Stomach (tissue), 8 donors: ENCODE measurements at regions not wholly inside any gene's neighbourhood (a gene's known extent, or its start where the extent isn't known, plus 50 kb on each side); places are given as distances from the start of the nearest gene placed in this dataset.

Source experiments
- DNase-seq, 2 donors: peaks; one replicate each; pipeline versions ENCODE4 v3.0.0 to v3.0.0-alpha.2; 2013 to 2019
- H3K27ac ChIP-seq, 5 donors: fragments of 200-600 bp in 4 of 5; sonication (generic) in 4 of 5; one replicate each; pipeline ENCODE4 v1.5.1; 2013 to 2019; ENCODE audit warnings: mild to moderate bottlenecking in 1 of 5, moderate library complexity in 1 of 5
- H3K27me3 ChIP-seq, 3 donors: fragments of 200-600 bp; sonication (generic); one replicate each; pipeline ENCODE4 v1.5.1; 2017 to 2019; ENCODE audit warnings: mixed run types in 1 of 3
- H3K36me3 ChIP-seq, 4 donors: fragments of 200-600 bp; sonication (generic); 1 replicate in 3 of 4; 2 replicates in 1 of 4; pipeline ENCODE4 v1.5.1; 2016 to 2019
- H3K4me1 ChIP-seq, 4 donors: fragments of 200-600 bp; sonication (generic); one replicate each; pipeline ENCODE4 v1.5.1; 2016 to 2019
- H3K4me3 ChIP-seq, 4 donors: fragments of 200-600 bp; sonication (generic) in 3 of 4; one replicate each; pipeline ENCODE4 v1.5.1; 2016 to 2019; ENCODE audit warnings: mild to moderate bottlenecking in 1 of 4
- H3K9me3 ChIP-seq, 4 donors: fragments of 200-600 bp; sonication (generic); one replicate each; pipeline ENCODE4 v1.5.1; 2016 to 2019
- CTCF ChIP-seq, 7 experiments: fragments of 450-650 bp in 4 of 7; fragments of 200-600 bp in 3 of 7; sonication (generic) in 3 of 7; IDR thresholded peaks; one replicate each; pipeline ENCODE4 v1.5.1; 2016 to 2019; ENCODE audit warnings: antibody characterized with exemption in 7 of 7, control low read depth in 2 of 7, mild to moderate bottlenecking in 1 of 7
- EP300 ChIP-seq: sonication (generic); formaldehyde crosslinking; IDR thresholded peaks from one replicate; pipeline ENCODE4 v1.6.1; 2017; ENCODE audit warnings: antibody characterized with exemption
- POLR2A ChIP-seq, 4 donors: fragments of 450-650 bp; IDR thresholded peaks; one replicate each; pipeline ENCODE4 v1.6.1; 2016; ENCODE audit warnings: antibody characterized with exemption in 4 of 4, control low read depth in 2 of 4, mild to moderate bottlenecking in 1 of 4, moderate library complexity in 1 of 4
- POLR2AphosphoS5 ChIP-seq, 3 donors: sonication (generic); formaldehyde crosslinking; IDR thresholded peaks; one replicate each; pipeline ENCODE4 v1.6.1; 2016; ENCODE audit warnings: antibody characterized with exemption in 3 of 3
- WGBS, 5 donors: extraction: QIAGEN DNeasy Blood & Tissue Kit in 3 of 5; methylation state at CpG; one replicate each; pipeline versions ENCODE4 v1.1.5 to v1.1.7; 2013 to 2018; 5-methylcytosine and 5-hydroxymethylcytosine counted together
- intact Hi-C: fragments of 100-400 bp; cut with DNase I; formaldehyde crosslinking; loops from one replicate; pipeline ENCODE4 v1.15.1; 2023; ENCODE audit warnings: low total_unique reads
- donor health status: healthy with polysubstance abuse.
- donor health status: Bipolar disorder and iron deficiency.
- donor health status: healthy.

GRCh38 chr5:29882036-29882435 is 1311.5 kb upstream of the CDH6 start:
- TF ChIP-seq POLR2AphosphoS5 (IDR thresholded peaks at IDR 0.05) (no peak), CTCF (IDR thresholded peaks at IDR 0.05) (no peak), EP300 (no peak), POLR2A (IDR thresholded peaks at IDR 0.05) (no peak)
- Histone ChIP-seq H3K36me3 (no peaks in the 10 kb centered on the region), H3K27me3 (no peaks in the 10 kb centered on the region), H3K4me3 (no peak overlapping the region), H3K4me1 (no peaks in the 10 kb centered on the region), H3K27ac (no peak overlapping the region), H3K9me3 (peaks cover 0 to 9% (median 2%) of the 10 kb centered on the region in 4 donors)
- WGBS, 5 donors = 78 to 85% (median 82%) methylated on average over 8 of the region's 8 CpGs
- no peak for DNase-seq
- intact Hi-C loops = no loop called here

- 69 to 76% (median 74%) methylated on average over 6 of the region's 6 CpGs for WGBS, 5 donors
- TF ChIP-seq POLR2A (IDR thresholded peaks at IDR 0.05) (no peak), EP300 (no peak), POLR2AphosphoS5 (IDR thresholded peaks at IDR 0.05) (no peak), CTCF (IDR thresholded peaks at IDR 0.05) (no peak)
- peaks cover 0 to 9% (median 2%) of the 10 kb centered on the region in 4 donors for H3K9me3 ChIP-seq
- no peak for DNase-seq
- H3K4me1 ChIP-seq = no peaks in the 10 kb centered on the region
- H3K36me3 ChIP-seq = no peaks in the 10 kb centered on the region
- H3K27ac ChIP-seq = no peak overlapping the region
- no peaks in the 10 kb centered on the region for H3K27me3 ChIP-seq
- intact Hi-C loops = no loop called here
- H3K4me3 ChIP-seq = no peak overlapping the region
These were observed 1314.1 kb upstream of the CDH6 start for GRCh38 chr5:29879401-29879800.

- H3K4me3 ChIP-seq = no peak overlapping the region
- DNase-seq = no peak
- intact Hi-C loops = no loop called here
- H3K4me1 ChIP-seq = no peaks in the 10 kb centered on the region
- no peaks in the 10 kb centered on the region for H3K27me3 ChIP-seq
- no peaks in the 10 kb centered on the region for H3K36me3 ChIP-seq
- TF ChIP-seq POLR2AphosphoS5 (IDR thresholded peaks at IDR 0.05) (no peak), CTCF (IDR thresholded peaks at IDR 0.05) (no peak), EP300 (no peak), POLR2A (IDR thresholded peaks at IDR 0.05) (no peak)
- peaks cover 0 to 9% (median 2%) of the 10 kb centered on the region in 4 donors for H3K9me3 ChIP-seq
- WGBS, 5 donors = 96 to 100% (median 98%) methylated on average over 2 of the region's 2 CpGs
- no peak overlapping the region for H3K27ac ChIP-seq
These were observed 1314.9 kb upstream of the CDH6 start for GRCh38 chr5:29878599-29878998.

- H3K4me3 ChIP-seq = no peak overlapping the region
- H3K36me3 ChIP-seq = no peaks in the 10 kb centered on the region
- H3K4me1 ChIP-seq = no peaks in the 10 kb centered on the region
- TF ChIP-seq CTCF (IDR thresholded peaks at IDR 0.05) = no peak
- TF ChIP-seq POLR2AphosphoS5 (IDR thresholded peaks at IDR 0.05) = no peak
- no peak for TF ChIP-seq POLR2A (IDR thresholded peaks at IDR 0.05)
- no peak for TF ChIP-seq EP300
- WGBS, 5 donors = 54 to 78% (median 71%) methylated on average over 2 of the region's 2 CpGs
- peaks cover 0 to 4% (median 0%) of the 10 kb centered on the region in 4 donors for H3K9me3 ChIP-seq
- intact Hi-C loops = no loop called here
- no peak overlapping the region for H3K27ac ChIP-seq
- no peak for DNase-seq
- H3K27me3 ChIP-seq = no peaks in the 10 kb centered on the region
These were observed 1326.3 kb upstream of the CDH6 start for GRCh38 chr5:29867155-29867554.
